ENCODE measurements at regions not wholly inside any gene's neighbourhood (a gene's known extent, or its start where the extent isn't known, plus 50 kb on each side); places are given as distances from the start of the nearest gene placed in this dataset.

DNA sequence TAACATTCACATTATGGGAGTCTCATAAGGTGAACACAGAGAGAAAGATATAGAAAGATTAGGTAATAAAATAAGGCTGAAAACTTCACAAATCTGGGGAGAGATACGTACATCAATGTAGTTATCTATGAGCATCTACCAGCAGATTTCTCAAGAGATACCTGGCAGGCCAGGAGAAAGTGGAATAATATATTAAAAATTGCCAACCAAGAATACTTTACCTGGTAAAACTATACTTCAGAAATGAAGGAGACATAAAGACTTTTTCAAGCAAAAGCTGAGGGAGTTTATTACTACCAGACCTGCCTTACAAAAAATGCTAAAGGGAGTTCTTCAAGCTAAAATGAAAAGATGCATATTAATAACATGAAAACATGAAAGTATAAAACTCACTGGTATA lies 78.8 kb upstream of the COMTD1 start:
- TF ChIP-seq, protein P1, sequence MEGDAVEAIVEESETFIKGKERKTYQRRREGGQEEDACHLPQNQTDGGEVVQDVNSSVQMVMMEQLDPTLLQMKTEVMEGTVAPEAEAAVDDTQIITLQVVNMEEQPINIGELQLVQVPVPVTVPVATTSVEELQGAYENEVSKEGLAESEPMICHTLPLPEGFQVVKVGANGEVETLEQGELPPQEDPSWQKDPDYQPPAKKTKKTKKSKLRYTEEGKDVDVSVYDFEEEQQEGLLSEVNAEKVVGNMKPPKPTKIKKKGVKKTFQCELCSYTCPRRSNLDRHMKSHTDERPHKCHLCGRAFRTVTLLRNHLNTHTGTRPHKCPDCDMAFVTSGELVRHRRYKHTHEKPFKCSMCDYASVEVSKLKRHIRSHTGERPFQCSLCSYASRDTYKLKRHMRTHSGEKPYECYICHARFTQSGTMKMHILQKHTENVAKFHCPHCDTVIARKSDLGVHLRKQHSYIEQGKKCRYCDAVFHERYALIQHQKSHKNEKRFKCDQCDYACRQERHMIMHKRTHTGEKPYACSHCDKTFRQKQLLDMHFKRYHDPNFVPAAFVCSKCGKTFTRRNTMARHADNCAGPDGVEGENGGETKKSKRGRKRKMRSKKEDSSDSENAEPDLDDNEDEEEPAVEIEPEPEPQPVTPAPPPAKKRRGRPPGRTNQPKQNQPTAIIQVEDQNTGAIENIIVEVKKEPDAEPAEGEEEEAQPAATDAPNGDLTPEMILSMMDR (IDR thresholded peaks at IDR 0.05), result no peak
- no peak for TF ChIP-seq POLR2AphosphoS5 (IDR thresholded peaks at IDR 0.05)

Data from breast epithelium (tissue), 3 donors.